WTC11 (cell line): ENCODE measurements at regions not wholly inside any gene's neighbourhood (a gene's known extent, or its start where the extent isn't known, plus 50 kb on each side); places are given as distances from the start of the nearest gene placed in this dataset.

Source experiments
- ATAC-seq: fragments of 200-7000 bp; cut with Tn5 transposase; 2 replicates; pipeline ENCODE4 v1.10.0; 2021; ENCODE audit warnings: mild to moderate bottlenecking, moderate library complexity
- CTCF ChIA-PET: fragments of 300-600 bp; sonication (Branson Sonifier 250); formaldehyde crosslinking; loops from one replicate; lab custom pipeline; 2021; ENCODE audit warnings: antibody characterized with exemption; lab: Charles Lee
- POLR2A ChIA-PET: fragments of 350-600 bp; sonication (Branson Sonifier 250); formaldehyde crosslinking; loops from one replicate; lab custom pipeline; 2021; ENCODE audit warnings: antibody characterized with exemption; lab: Charles Lee
- DNase-seq: peaks from one replicate; pipeline ENCODE4 v3.0.0; 2021; ENCODE audit warnings: low spot score
- H3K27ac Mint-ChIP-seq: 2 replicates; pipeline ENCODE4 v1.8.0; 2021; ENCODE audit warnings: mixed read lengths
- H3K27me3 Mint-ChIP-seq: 2 replicates; pipeline ENCODE4 v1.8.0; 2021; ENCODE audit warnings: low read depth, mild to moderate bottlenecking, moderate library complexity, mixed read lengths
- H3K36me3 Mint-ChIP-seq: 2 replicates; pipeline ENCODE4 v1.8.0; 2021; ENCODE audit warnings: mixed read lengths
- H3K4me1 Mint-ChIP-seq: 2 replicates; pipeline ENCODE4 v1.8.0; 2022; ENCODE audit warnings: mixed read lengths
- H3K4me3 Mint-ChIP-seq: 2 replicates; pipeline ENCODE4 v1.8.0; 2021; ENCODE audit warnings: mild to moderate bottlenecking, moderate library complexity, mixed read lengths
- H3K9me3 Mint-ChIP-seq: 2 replicates; pipeline ENCODE4 v1.8.0; 2021; ENCODE audit warnings: mixed read lengths
- CBFB ChIP-seq: sonication (generic); formaldehyde crosslinking; IDR thresholded peaks from 2 replicates; pipeline ENCODE4 v1.8.1; 2022; ENCODE audit warnings: mild to moderate bottlenecking, low read depth, missing genetic modification reagents
- CTCF ChIP-seq: fragments of 200-600 bp; IDR thresholded peaks from 2 replicates; pipeline ENCODE4 v1.8.0; 2022; ENCODE audit warnings: antibody characterized with exemption
- E2F1 ChIP-seq: sonication (generic); formaldehyde crosslinking; IDR thresholded peaks from 2 replicates; pipeline ENCODE4 v1.8.0; 2022; ENCODE audit warnings: mild to moderate bottlenecking, missing genetic modification reagents
- E2F4 ChIP-seq: sonication (generic); formaldehyde crosslinking; IDR thresholded peaks from 2 replicates; pipeline ENCODE4 v1.8.1; 2022; ENCODE audit warnings: low read depth, mild to moderate bottlenecking, moderate library complexity, missing genetic modification reagents, borderline replicate concordance
- EMX1 ChIP-seq: fragments of 250-450 bp; sonication (Bioruptor Pico); IDR thresholded peaks from 2 replicates; pipeline ENCODE4 v1.8.0; 2021; ENCODE audit warnings: mild to moderate bottlenecking
- ETV6 ChIP-seq: sonication (generic); formaldehyde crosslinking; IDR thresholded peaks from 2 replicates; pipeline ENCODE4 v1.8.1; 2022; ENCODE audit warnings: mild to moderate bottlenecking, missing genetic modification reagents
- FOXJ3 ChIP-seq: sonication (generic); formaldehyde crosslinking; IDR thresholded peaks from 2 replicates; pipeline ENCODE4 v1.9.0; 2021; ENCODE audit warnings: missing genetic modification reagents, mild to moderate bottlenecking, borderline replicate concordance
- FOXP1 ChIP-seq: sonication (generic); formaldehyde crosslinking; IDR thresholded peaks from 2 replicates; pipeline ENCODE4 v1.8.0; 2022; ENCODE audit warnings: missing genetic modification reagents, mild to moderate bottlenecking, moderate library complexity, borderline replicate concordance
- FOXP4 ChIP-seq: sonication (generic); formaldehyde crosslinking; IDR thresholded peaks from 2 replicates; pipeline ENCODE4 v1.8.0; 2022; ENCODE audit warnings: mild to moderate bottlenecking, missing genetic modification reagents
- GABPB1 ChIP-seq: sonication (generic); formaldehyde crosslinking; IDR thresholded peaks from 2 replicates; pipeline ENCODE4 v1.8.1; 2023; ENCODE audit warnings: mild to moderate bottlenecking, missing genetic modification reagents
- IRF2 ChIP-seq: sonication (generic); formaldehyde crosslinking; IDR thresholded peaks from 2 replicates; pipeline ENCODE4 v1.8.0; 2022; ENCODE audit warnings: low read depth, missing genetic modification reagents, borderline replicate concordance
- KAT7 ChIP-seq: sonication (generic); formaldehyde crosslinking; IDR thresholded peaks from 2 replicates; pipeline ENCODE4 v1.8.1; 2023; ENCODE audit warnings: missing genetic modification reagents, mild to moderate bottlenecking, borderline replicate concordance
- MLX ChIP-seq: sonication (generic); formaldehyde crosslinking; IDR thresholded peaks from 2 replicates; pipeline ENCODE4 v1.8.1; 2023; ENCODE audit warnings: mild to moderate bottlenecking, missing genetic modification reagents, moderate library complexity
- NR3C1 ChIP-seq: sonication (generic); formaldehyde crosslinking; conservative IDR thresholded peaks from 2 replicates; pipeline ENCODE4 v1.8.1; 2023; ENCODE audit warnings: low read depth, mild to moderate bottlenecking, missing genetic modification reagents
- RORB ChIP-seq: fragments of 250-450 bp; sonication (Bioruptor Pico); IDR thresholded peaks from 2 replicates; pipeline ENCODE4 v1.9.0; 2021; ENCODE audit warnings: mild to moderate bottlenecking
- SOX15 ChIP-seq: fragments of 250-450 bp; sonication (Bioruptor Pico); IDR thresholded peaks from 2 replicates; pipeline ENCODE4 v1.9.0; 2021; ENCODE audit warnings: mild to moderate bottlenecking
- TEAD4 ChIP-seq: sonication (generic); formaldehyde crosslinking; IDR thresholded peaks from 2 replicates; pipeline ENCODE4 v1.8.0; 2022; ENCODE audit warnings: mild to moderate bottlenecking, missing genetic modification reagents
- ZBTB21 ChIP-seq: sonication (generic); formaldehyde crosslinking; IDR thresholded peaks from 2 replicates; pipeline ENCODE4 v1.8.1; 2023; ENCODE audit warnings: mild to moderate bottlenecking, missing genetic modification reagents, borderline replicate concordance
- ZMAT4 ChIP-seq: fragments of 250-450 bp; sonication (Bioruptor Pico); IDR thresholded peaks from 2 replicates; pipeline ENCODE4 v1.9.0; 2021; ENCODE audit warnings: mild to moderate bottlenecking
- ZNF532 ChIP-seq: fragments of 250-450 bp; sonication (Bioruptor Pico); IDR thresholded peaks from 2 replicates; pipeline ENCODE4 v1.9.0; 2021; ENCODE audit warnings: mild to moderate bottlenecking, borderline replicate concordance

- TF ChIP-seq ZNF532 (CRISPR knock-in tag), result no peak
Measured at GRCh38 chr4:187006189-187006618, 282.5 kb upstream of the FAT1 start (continued).

- TF ChIP-seq ZMAT4 (CRISPR knock-in tag), result no peak
- no peak for TF ChIP-seq RORB (CRISPR knock-in tag)
- no peak for TF ChIP-seq E2F1
- TF ChIP-seq GABPB1 (CRISPR knock-in tag), result no peak
- no peak for TF ChIP-seq TEAD4 (CRISPR knock-in tag)
- no peak for TF ChIP-seq FOXP1 (CRISPR knock-in tag)
- DNase-seq (no peak), ATAC-seq (no peak)
- Mint-ChIP-seq H3K9me3 (no peaks in the 10 kb centered on the region), H3K27me3 (no peaks in the 10 kb centered on the region; the same call in 1 of the 2 replicates), H3K36me3 (no peaks in the 10 kb centered on the region), H3K4me3 (no peak overlapping the region), H3K27ac (no peak overlapping the region), H3K4me1 (peaks cover 6% of the 10 kb centered on the region)
- ChIA-PET CTCF (no interaction called here), POLR2A (no interaction called here)
Measured at GRCh38 chr4:187010052-187010451, 286.4 kb upstream of the FAT1 start.

GRCh38 chr4:187016101-187016500 lies 292.4 kb upstream of the FAT1 start:
- H3K4me3 Mint-ChIP-seq, result no peak overlapping the region
- CTCF ChIA-PET, result no interaction called here

GRCh38 chr4:187017147-187017546 lies 293.5 kb upstream of the FAT1 start:
- H3K36me3 Mint-ChIP-seq, result no peaks in the 10 kb centered on the region
- H3K4me3 Mint-ChIP-seq, result no peak overlapping the region
- H3K27ac Mint-ChIP-seq, result no peak overlapping the region
- POLR2A ChIA-PET, result no interaction called here
- H3K27me3 Mint-ChIP-seq, result peaks cover 38% of the 10 kb centered on the region
- CTCF ChIA-PET, result no interaction called here
- H3K4me1 Mint-ChIP-seq, result peaks cover 44% of the 10 kb centered on the region
- no peak for DNase-seq
- H3K9me3 Mint-ChIP-seq, result no peaks in the 10 kb centered on the region
- peak; percentile 59 for ATAC-seq
- TF ChIP-seq CBFB, result no peak
- TF ChIP-seq KAT7 (CRISPR knock-in tag), result no peak
- no peak for TF ChIP-seq FOXP4
- TF ChIP-seq FOXJ3 (CRISPR knock-in tag), result no peak
- TF ChIP-seq EMX1 (CRISPR knock-in tag), result no peak
- no peak for TF ChIP-seq CTCF
- TF ChIP-seq E2F4 (CRISPR knock-in tag), result no peak
- TF ChIP-seq ZMAT4 (CRISPR knock-in tag), result no peak
- TF ChIP-seq ETV6 (CRISPR knock-in tag), result no peak
- TF ChIP-seq MLX (CRISPR knock-in tag), result no peak
- TF ChIP-seq NR3C1, result no peak

More at GRCh38 chr4:187016101-187016500, 292.4 kb upstream of the FAT1 start:
- POLR2A ChIA-PET, result no interaction called here
- peaks cover 27% of the 10 kb centered on the region for H3K27me3 Mint-ChIP-seq
- DNase-seq, result no peak
- no peak for TF ChIP-seq ETV6 (CRISPR knock-in tag)
- no peak for TF ChIP-seq ZBTB21 (CRISPR knock-in tag)
- TF ChIP-seq IRF2 (CRISPR knock-in tag), result no peak
- TF ChIP-seq SOX15 (CRISPR knock-in tag), result no peak
- no peak for ATAC-seq
- H3K4me1 Mint-ChIP-seq, result peaks cover 48% of the 10 kb centered on the region
- H3K36me3 Mint-ChIP-seq, result no peaks in the 10 kb centered on the region
- no peak overlapping the region for H3K27ac Mint-ChIP-seq
- H3K9me3 Mint-ChIP-seq, result no peaks in the 10 kb centered on the region
